HG03025 (cell line): ENCODE measurements at regions not wholly inside any gene's neighbourhood (a gene's known extent, or its start where the extent isn't known, plus 50 kb on each side); places are given as distances from the start of the nearest gene placed in this dataset.
"Not testable (repeated sequence)": the region's sequence is repeated elsewhere in the genome, so short reads cannot be mapped to it uniquely, and the experiment has no call there.

Source experiments
- ATAC-seq: cut with Tn5 transposase; IDR thresholded peaks from one replicate; pipeline ENCODE4 v1.9.1; 2021; ENCODE audit warnings: mild to moderate bottlenecking, moderate library complexity; ENCODE audit not compliant: unreplicated experiment, low FRiP score

GRCh38 chr7:69432276-69432675, 166.0 kb upstream of the AUTS2 start:
- not testable (repeated sequence) for ATAC-seq

GRCh38 chr7:69433081-69433480, 165.2 kb upstream of the AUTS2 start:
- ATAC-seq, result no peak

- no peak for ATAC-seq
Observed at GRCh38 chr7:69434398-69434815, 163.9 kb upstream of the AUTS2 start.

DNA sequence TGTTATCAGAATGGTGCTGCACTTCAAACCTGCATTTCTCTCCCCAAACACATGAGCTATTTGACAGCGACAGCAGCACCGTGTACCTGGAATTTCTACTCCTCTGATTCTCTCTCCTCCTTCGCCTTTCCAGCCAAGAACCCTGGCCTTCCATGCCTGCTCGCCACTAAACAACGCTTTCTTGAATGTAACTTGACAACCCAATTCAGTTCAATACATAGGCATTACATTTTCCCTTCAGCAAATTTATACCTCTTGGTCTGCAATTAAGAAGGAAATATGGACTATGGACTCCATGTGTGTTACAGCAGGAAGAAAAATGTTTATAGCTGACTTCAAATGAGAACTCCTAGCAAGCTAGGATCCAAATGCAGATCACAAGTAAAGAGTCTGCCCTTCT, 162.6 kb upstream of the AUTS2 start:
- ATAC-seq, result no peak

- no peak for ATAC-seq
Observed at GRCh38 chr7:69436946-69437345, 161.3 kb upstream of the AUTS2 start.

- no peak for ATAC-seq
Observed at GRCh38 chr7:69438584-69439412, 159.5 kb upstream of the AUTS2 start.

- ATAC-seq, result no peak
Observed at GRCh38 chr7:69439636-69440325, 158.5 kb upstream of the AUTS2 start.

DNA sequence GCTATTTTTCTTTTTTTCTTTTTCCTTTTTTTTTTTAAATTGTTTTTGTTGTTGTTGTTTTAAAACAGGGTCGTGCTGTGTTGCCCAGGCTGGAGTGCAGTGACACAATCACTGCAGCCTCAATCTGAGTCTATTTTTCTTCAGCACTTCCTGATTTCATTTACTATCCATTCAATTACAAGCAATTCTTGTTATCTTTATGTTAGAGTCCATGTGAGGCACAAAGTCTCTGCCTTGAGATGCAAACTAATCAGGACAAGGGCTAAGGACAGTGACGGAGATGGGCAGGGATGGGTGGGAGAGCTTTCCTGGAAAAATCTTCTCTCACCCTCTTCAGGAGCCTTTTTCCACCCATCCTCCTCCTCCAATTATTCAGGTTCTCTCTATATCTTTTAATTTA, 157.3 kb upstream of the AUTS2 start:
- ATAC-seq, result no peak

GRCh38 chr7:69443136-69443535, 155.1 kb upstream of the AUTS2 start:
- ATAC-seq, result no peak

GRCh38 chr7:69445541-69445940, 152.7 kb upstream of the AUTS2 start:
- ATAC-seq, result no peak

GRCh38 chr7:69446213-69446612, 152.1 kb upstream of the AUTS2 start:
- not testable (repeated sequence) for ATAC-seq

- no peak for ATAC-seq
Observed at GRCh38 chr7:69448071-69448470, 150.2 kb upstream of the AUTS2 start.

DNA sequence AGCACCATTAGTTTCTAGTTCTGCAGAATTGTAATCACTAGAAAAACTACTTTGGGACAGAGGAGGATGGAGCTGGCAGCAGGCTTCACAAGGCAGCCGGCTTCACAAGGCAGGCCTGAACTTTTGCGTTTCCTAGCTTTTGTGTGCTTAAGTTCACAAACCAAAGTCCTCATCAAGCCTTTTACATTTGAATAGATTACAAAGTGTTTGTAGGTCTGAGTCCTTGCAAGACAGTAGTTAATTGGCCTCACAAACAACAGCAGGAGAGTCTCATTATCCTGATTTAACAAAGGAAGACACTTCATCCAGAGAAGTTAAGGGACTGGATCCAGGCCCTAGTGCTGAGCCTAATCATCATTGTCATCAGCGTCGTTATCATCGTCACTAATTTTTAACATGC, 147.8 kb upstream of the AUTS2 start:
- no peak for ATAC-seq

- ATAC-seq, result no peak
Observed at GRCh38 chr7:69451715-69452114, 146.6 kb upstream of the AUTS2 start.

DNA sequence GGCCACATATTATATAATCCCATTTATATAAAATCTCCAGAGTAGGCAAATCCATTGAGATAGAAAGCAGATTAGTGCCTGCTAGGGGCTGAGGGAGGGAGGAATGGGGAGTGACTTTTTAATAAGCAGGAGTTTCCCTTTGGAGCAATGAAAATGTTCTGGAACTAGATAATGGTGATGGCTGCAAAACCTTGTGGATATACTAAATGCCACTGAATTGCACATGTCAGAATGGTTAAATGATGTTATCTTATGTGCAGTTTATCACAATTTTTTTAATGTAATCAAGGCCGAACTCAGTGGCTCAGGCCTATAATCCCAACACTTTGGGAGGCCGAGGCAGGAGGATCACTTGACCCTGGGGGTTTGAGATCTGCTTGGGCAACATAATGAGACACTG, 145.5 kb upstream of the AUTS2 start:
- no peak for ATAC-seq

DNA sequence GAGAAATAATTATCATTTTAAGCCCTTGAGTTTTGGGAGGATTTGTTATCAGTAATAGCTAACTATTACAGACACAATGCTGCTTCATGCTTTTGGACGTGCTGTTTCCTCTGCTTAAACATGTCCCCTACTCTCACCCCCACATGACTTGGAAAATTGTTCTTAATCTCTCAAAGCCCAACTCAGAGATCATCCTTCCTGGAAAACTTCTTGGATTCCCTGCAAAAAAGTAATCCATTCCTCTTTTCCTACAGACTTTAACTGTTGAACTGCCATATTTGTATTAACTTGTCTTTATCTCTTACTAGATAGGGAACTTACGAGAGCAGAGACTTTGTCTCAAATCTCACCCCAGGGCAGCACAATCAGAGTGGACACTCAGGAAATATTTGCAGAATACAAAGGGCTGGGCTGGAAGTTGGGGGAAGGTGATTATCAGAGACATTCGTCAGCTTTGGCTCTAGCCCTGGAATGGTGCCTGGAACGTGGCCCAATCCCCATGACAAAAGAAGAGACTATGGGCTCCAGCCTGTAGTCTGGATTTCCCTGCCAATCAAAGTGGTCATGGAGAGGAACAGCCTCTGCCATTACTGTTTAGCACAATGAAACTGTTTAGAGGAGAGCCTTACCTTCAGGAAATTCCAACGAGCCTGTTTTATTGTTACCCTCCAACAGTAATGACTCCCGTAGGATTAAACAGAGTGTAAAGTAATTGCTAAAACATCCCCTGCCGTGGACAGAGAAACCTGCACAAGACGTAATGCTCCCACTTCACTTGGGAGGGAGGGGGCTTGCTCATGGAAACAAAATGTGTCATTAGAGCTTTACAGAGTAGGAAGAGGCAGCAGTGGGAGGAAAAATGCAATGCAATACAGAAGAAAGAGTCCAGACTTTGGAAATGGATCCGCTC, 140.4 kb upstream of the AUTS2 start:
- no peak for ATAC-seq

GRCh38 chr7:69464035-69464434, 134.2 kb upstream of the AUTS2 start:
- no peak for ATAC-seq

GRCh38 chr7:69465262-69465661, 133.0 kb upstream of the AUTS2 start:
- no peak for ATAC-seq

GRCh38 chr7:69467826-69468225, 130.4 kb upstream of the AUTS2 start:
- ATAC-seq, result no peak

GRCh38 chr7:69476416-69476815, 121.9 kb upstream of the AUTS2 start:
- ATAC-seq, result no peak

- no peak for ATAC-seq
Observed at GRCh38 chr7:69482676-69483075, 115.6 kb upstream of the AUTS2 start.
